ENCODE measurements at regions not wholly inside any gene's neighbourhood (a gene's known extent, or its start where the extent isn't known, plus 50 kb on each side); places are given as distances from the start of the nearest gene placed in this dataset.

DNA sequence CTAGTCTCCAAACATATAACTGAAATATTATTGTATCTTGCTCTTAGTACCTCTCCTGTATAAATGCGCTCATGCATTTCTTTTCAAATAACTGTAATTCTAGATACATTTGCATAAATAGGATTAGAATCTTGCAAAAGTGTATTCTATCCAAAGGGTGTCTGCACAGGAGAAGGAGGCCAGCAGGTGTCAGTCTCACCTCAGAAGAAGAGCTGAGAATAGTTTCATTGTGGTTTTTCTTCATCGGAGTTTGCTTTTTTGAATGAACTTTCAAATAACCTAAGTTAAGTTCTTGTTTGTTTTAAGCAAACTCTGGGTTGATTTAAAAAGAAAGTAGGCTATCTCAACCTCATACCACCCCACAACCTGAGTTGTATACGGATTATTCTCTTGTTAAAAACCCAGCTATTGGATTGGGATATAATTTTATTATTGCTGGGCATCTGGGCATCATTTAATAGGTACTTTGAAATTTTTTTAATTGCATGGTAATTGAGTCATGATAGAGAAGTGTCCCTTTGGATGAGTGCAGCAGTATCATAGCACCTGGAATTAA lies 125.0 kb upstream of the MLIP start:
- TF ChIP-seq EP300 (IDR thresholded peaks at IDR 0.05; ENCODE audit: borderline replicate concordance in 1 of 2, low read depth in 1 of 2, low read length in 1 of 2) (no peak), RFX5 (IDR thresholded peaks at IDR 0.05; ENCODE audit: low read length) (no peak), SIN3A (IDR thresholded peaks at IDR 0.05; ENCODE audit: borderline replicate concordance, low read depth, low read length) (no peak), POLR2AphosphoS5 (IDR thresholded peaks at IDR 0.05; ENCODE audit: low read depth, low read length) (no peak), JUND (IDR thresholded peaks at IDR 0.05) (no peak), TCF12 (IDR thresholded peaks at IDR 0.05) (0 out of 2 replicates have a peak, but pooled peaks have one; percentile 26)
- TF ChIP-seq, protein P1, sequence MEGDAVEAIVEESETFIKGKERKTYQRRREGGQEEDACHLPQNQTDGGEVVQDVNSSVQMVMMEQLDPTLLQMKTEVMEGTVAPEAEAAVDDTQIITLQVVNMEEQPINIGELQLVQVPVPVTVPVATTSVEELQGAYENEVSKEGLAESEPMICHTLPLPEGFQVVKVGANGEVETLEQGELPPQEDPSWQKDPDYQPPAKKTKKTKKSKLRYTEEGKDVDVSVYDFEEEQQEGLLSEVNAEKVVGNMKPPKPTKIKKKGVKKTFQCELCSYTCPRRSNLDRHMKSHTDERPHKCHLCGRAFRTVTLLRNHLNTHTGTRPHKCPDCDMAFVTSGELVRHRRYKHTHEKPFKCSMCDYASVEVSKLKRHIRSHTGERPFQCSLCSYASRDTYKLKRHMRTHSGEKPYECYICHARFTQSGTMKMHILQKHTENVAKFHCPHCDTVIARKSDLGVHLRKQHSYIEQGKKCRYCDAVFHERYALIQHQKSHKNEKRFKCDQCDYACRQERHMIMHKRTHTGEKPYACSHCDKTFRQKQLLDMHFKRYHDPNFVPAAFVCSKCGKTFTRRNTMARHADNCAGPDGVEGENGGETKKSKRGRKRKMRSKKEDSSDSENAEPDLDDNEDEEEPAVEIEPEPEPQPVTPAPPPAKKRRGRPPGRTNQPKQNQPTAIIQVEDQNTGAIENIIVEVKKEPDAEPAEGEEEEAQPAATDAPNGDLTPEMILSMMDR (IDR thresholded peaks at IDR 0.05): peak; percentile 90
